ENCODE measurements at regions not wholly inside any gene's neighbourhood (a gene's known extent, or its start where the extent isn't known, plus 50 kb on each side); places are given as distances from the start of the nearest gene placed in this dataset.

DNA sequence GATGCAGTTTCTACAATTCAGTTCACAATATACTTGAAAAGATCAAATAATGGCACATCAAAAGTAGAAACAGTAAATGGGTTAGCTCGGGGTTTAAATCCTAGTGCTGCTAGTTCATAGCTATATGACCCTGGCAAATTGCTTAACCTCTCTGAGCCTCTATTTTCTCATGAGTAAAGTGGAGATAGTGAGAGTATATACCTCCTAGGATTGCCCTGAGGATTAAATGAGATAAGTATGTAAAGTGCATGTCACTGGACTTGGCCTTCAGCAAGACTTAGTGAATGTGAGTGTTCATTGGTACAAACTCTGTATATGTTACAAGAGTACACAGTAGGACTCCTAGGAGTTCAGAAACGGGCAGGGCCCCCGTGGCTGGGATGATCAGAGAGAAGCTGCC lies 248.3 kb downstream of the DLEU7 start:
- Histone ChIP-seq H3K4me1 (peaks cover 0 to 63% (median 45%) of the 10 kb centered on the region in 9 donors), H3K27me3 (no peaks in the 10 kb centered on the region), H3K4me3 (no peak overlapping the region), H3K9me3 (no peaks in the 10 kb centered on the region), H3K27ac (peak overlapping the region in 4 of 10 donors; percentile 18 to 68 (median 46)), H3K36me3 (no peaks in the 10 kb centered on the region)
- DNase-seq (no peak), ATAC-seq (no peak)
- WGBS, 2 donors, result 85 to 88% methylated on average over 3 of the region's 3 CpGs
- TF ChIP-seq, protein P1, sequence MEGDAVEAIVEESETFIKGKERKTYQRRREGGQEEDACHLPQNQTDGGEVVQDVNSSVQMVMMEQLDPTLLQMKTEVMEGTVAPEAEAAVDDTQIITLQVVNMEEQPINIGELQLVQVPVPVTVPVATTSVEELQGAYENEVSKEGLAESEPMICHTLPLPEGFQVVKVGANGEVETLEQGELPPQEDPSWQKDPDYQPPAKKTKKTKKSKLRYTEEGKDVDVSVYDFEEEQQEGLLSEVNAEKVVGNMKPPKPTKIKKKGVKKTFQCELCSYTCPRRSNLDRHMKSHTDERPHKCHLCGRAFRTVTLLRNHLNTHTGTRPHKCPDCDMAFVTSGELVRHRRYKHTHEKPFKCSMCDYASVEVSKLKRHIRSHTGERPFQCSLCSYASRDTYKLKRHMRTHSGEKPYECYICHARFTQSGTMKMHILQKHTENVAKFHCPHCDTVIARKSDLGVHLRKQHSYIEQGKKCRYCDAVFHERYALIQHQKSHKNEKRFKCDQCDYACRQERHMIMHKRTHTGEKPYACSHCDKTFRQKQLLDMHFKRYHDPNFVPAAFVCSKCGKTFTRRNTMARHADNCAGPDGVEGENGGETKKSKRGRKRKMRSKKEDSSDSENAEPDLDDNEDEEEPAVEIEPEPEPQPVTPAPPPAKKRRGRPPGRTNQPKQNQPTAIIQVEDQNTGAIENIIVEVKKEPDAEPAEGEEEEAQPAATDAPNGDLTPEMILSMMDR (IDR thresholded peaks at IDR 0.05), result no peak
- intact Hi-C loops (cut with DNase I), result loop anchor here in 3 of 10 donors (5.0 to 10.0 kb wide), 5 partner anchors 82 to 207 kb away; no protein-coding TSS in a partner anchor

- intact Hi-C loops (cut with DNase I), result loop anchor here in 3 of 10 donors (5.0 to 10.0 kb wide), 5 partner anchors 81 to 206 kb away; no protein-coding TSS in a partner anchor
- H3K9me3 ChIP-seq, result no peaks in the 10 kb centered on the region
- peak in 3 of 8 donors; percentile 6 to 31 (median 6) for ATAC-seq
These were observed 247.3 kb downstream of the DLEU7 start for GRCh38 chr13:50596156-50596555.

DNA sequence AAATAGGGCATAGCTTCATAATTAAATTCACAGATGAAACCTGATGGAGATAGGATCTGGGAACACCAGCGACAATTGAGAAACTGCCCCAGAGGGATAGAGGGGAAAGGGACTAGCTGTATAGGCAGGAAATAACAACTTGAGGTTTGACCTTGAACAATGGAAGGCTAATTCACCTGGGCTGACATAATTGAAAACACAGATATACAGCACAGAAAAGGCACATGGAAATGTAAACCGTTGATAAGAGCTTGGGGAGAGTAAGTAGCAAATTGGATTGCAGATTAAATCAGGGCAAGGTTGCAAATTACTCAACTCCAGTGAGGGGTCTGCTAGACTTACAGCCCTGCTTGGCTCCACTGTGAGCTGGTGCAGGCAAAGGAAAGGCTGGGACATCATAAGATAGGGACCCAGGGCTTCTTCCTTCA lies 246.7 kb downstream of the DLEU7 start:
- Histone ChIP-seq H3K9me3 (no peaks in the 10 kb centered on the region), H3K4me1 (peaks cover 0 to 68% (median 45%) of the 10 kb centered on the region in 9 donors), H3K27me3 (no peaks in the 10 kb centered on the region), H3K27ac (peak overlapping the region in 4 of 10 donors; percentile 50 to 70 (median 58)), H3K36me3 (no peaks in the 10 kb centered on the region), H3K4me3 (no peak overlapping the region)
- WGBS, 2 donors, result 62% methylated on average over 2 of the region's 2 CpGs
- intact Hi-C loops (cut with DNase I), result loop anchor here in 3 of 10 donors (5.0 to 10.0 kb wide), 5 partner anchors 81 to 206 kb away; no protein-coding TSS in a partner anchor
- peak; percentile 55 to 91 (median 86) for ATAC-seq
- no peak for DNase-seq
- TF ChIP-seq, protein P1 (IDR thresholded peaks at IDR 0.05), result no peak

More at GRCh38 chr13:50596156-50596555, 247.3 kb downstream of the DLEU7 start:
- H3K36me3 ChIP-seq, result no peaks in the 10 kb centered on the region
- TF ChIP-seq, protein P1 (IDR thresholded peaks at IDR 0.05), result no peak
- 81 to 100% methylated on average over 1 of the region's 1 CpG for WGBS, 2 donors
- H3K27ac ChIP-seq, result peak overlapping the region in 5 of 10 donors; percentile 38 to 68 (median 57)
- no peak for DNase-seq
- H3K27me3 ChIP-seq, result no peaks in the 10 kb centered on the region
- H3K4me3 ChIP-seq, result no peak overlapping the region
- H3K4me1 ChIP-seq, result peaks cover 0 to 68% (median 45%) of the 10 kb centered on the region in 9 donors

DNA sequence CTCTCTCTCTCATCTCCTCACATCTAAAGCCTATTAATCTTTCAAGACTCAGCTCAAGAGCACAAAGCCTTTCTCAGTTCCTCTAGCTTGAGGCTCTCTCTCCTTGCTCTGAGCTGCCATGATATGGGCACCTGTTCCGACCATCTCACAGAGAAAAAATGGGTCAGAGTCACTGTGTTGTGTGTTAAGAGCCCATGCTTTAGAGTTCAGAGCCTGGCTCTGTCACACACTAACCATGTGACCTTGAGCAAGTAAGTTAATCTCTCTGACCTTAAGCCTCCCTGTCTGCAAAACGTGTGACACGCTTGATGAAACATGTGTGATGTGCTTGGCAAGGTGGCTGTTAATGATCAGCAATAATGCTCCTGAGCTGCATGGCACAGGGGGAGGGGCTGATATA lies 245.2 kb downstream of the DLEU7 start:
- intact Hi-C loops (cut with DNase I), result loop anchor here in 3 of 10 donors (5.0 to 10.0 kb wide), 5 partner anchors 79 to 204 kb away; no protein-coding TSS in a partner anchor

More for the DNA sequence above, 245.2 kb downstream of the DLEU7 start:
- TF ChIP-seq, protein P1 (IDR thresholded peaks at IDR 0.05), result no peak
- Histone ChIP-seq H3K4me3 (no peak overlapping the region), H3K27me3 (no peaks in the 10 kb centered on the region), H3K9me3 (no peaks in the 10 kb centered on the region), H3K36me3 (no peaks in the 10 kb centered on the region), H3K4me1 (peaks cover 0 to 68% (median 45%) of the 10 kb centered on the region in 9 donors), H3K27ac (peak overlapping the region in 4 of 10 donors; percentile 0 to 70 (median 48))
- DNase-seq (no peak), ATAC-seq (peak in 5 of 8 donors; percentile 14 to 78 (median 41))
- 40 to 47% methylated on average over 3 of the region's 3 CpGs for WGBS, 2 donors
